ENCODE measurements at regions not wholly inside any gene's neighbourhood (a gene's known extent, or its start where the extent isn't known, plus 50 kb on each side); places are given as distances from the start of the nearest gene placed in this dataset.

DNA sequence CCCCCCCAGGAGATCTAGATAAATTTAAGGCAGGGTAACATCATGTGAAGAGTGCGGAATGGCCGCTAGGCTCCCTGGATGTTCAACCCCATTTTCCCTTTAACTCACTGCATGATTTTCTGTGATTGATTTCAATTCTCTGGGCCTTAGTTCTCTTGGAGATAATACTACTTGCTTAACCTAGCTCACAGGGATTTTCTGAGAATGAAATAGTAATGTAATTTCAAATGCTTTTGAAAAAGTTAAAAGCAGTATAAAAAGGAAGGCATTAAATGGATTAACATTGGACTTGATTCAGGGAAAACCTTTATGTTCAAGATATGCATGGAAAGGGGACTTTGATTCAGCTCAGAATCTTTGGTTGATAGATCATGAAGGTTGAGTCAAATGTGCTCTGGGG, 90.9 kb downstream of the KIF4B start:
- Histone ChIP-seq H3K56ac (replicated peaks; ENCODE audit: insufficient read length, low read depth, low read length) (no peak overlapping the region), H3K36me3 (ENCODE audit: control insufficient read depth in 2 of 4, insufficient read depth in 4 of 4, low read length in 3 of 4) (no peaks in the 10 kb centered on the region), H2BK5ac (ENCODE audit: low read depth, low read length) (no peak overlapping the region), H3K4me1 (replicated peaks in 1 of 4; ENCODE audit: control insufficient read depth in 3 of 4, insufficient read depth in 4 of 4, low read length in 3 of 4) (no peaks in the 10 kb centered on the region), H3K4me3 (ENCODE audit: extremely low read depth in 1 of 4, insufficient read depth in 2 of 4, low read depth in 3 of 4, low read length in 4 of 4) (no peak overlapping the region), H4K20me1 (replicated peaks in 1 of 2; ENCODE audit: control insufficient read depth in 1 of 2, insufficient read depth in 2 of 2, low read length in 2 of 2) (no peaks in the 10 kb centered on the region), H3K14ac (ENCODE audit: insufficient read length) (no peak overlapping the region), H3K27me3 (replicated peaks in 1 of 4; ENCODE audit: control insufficient read depth in 3 of 4, extremely low read depth in 1 of 4, insufficient read depth in 3 of 4, low read length in 3 of 4) (no peaks in the 10 kb centered on the region), H3K9me3 (ENCODE audit: insufficient read depth in 2 of 2, low read depth in 1 of 2, low read length in 1 of 2) (no peaks in the 10 kb centered on the region), H3K4ac (replicated peaks; ENCODE audit: insufficient read length, low read depth, low read length) (no peak overlapping the region), H4K5ac (ENCODE audit: insufficient read length, low read depth, low read length) (no peak overlapping the region), H2BK12ac (ENCODE audit: low read depth, low read length) (no peak overlapping the region), H2BK15ac (ENCODE audit: low read length) (no peak overlapping the region), H3K4me2 (ENCODE audit: insufficient read depth in 1 of 2, low read depth in 2 of 2, low read length in 2 of 2) (no peak overlapping the region), H2BK20ac (ENCODE audit: low read length) (no peak overlapping the region), H3K79me2 (ENCODE audit: control insufficient read depth in 1 of 2, insufficient read depth in 2 of 2, low read length in 2 of 2) (no peaks in the 10 kb centered on the region), H4K91ac (replicated peaks; ENCODE audit: insufficient read length, low read length) (no peak overlapping the region), H3K9ac (replicated peaks in 1 of 4; ENCODE audit: extremely low read depth in 1 of 4, low read depth in 3 of 4, low read length in 3 of 4) (no peak overlapping the region), H3K23me2 (ENCODE audit: low read depth, low read length) (no peaks in the 10 kb centered on the region), H4K8ac (ENCODE audit: extremely low read depth, insufficient read depth, low read length) (no peak overlapping the region), H3K18ac (ENCODE audit: extremely low read depth, low read length) (no peak overlapping the region), H3K23ac (ENCODE audit: insufficient read length) (no peak overlapping the region), H2BK120ac (replicated peaks; ENCODE audit: low read depth, low read length) (no peak overlapping the region), H3K79me1 (ENCODE audit: low read depth, low read length) (no peaks in the 10 kb centered on the region), H3K27ac (ENCODE audit: low read depth, low read length) (no peak overlapping the region), H2AFZ (ENCODE audit: low read length) (no peak overlapping the region), H2AK5ac (ENCODE audit: low read depth, low read length) (no peak overlapping the region)
- 96% methylated on average over 2 of the region's 2 CpGs; no CpG with 5 or more reads in 1 of the 2 experiments for WGBS, 2 experiments (ENCODE audit: extremely low coverage in 1 of 2, insufficient coverage in 1 of 2, insufficient read length in 1 of 2, insufficient replicate concordance in 2 of 2, low coverage in 1 of 2, low lambda C conversion rate in 2 of 2, missing lambda C conversion rate in 1 of 2)
- CTCF ChIA-PET (ENCODE audit: partially characterized antibody) = interaction anchor here (1.3 kb wide), 1 partner anchor 9 kb away, joined by 3 read pairs; no protein-coding TSS in a partner anchor
- DNase-seq (ENCODE audit: low read depth in 1 of 2, low spot score in 2 of 2) = no peak
- POLR2A ChIA-PET (ENCODE audit: partially characterized antibody) = no interaction called here
- no peak for TF ChIP-seq TCF12 (IDR thresholded peaks at IDR 0.05; ENCODE audit: low read depth, low read length)
- no peak for TF ChIP-seq EP300 (IDR thresholded peaks at IDR 0.05; ENCODE audit: borderline replicate concordance in 1 of 2, low read depth in 2 of 2, low read length in 2 of 2)
- TF ChIP-seq HDAC2 (IDR thresholded peaks at IDR 0.05; ENCODE audit: borderline replicate concordance in 1 of 2, low read depth in 2 of 2, low read length in 2 of 2) = no peak
- no peak for TF ChIP-seq RXRA (IDR thresholded peaks at IDR 0.05; ENCODE audit: insufficient read depth, low read depth, low read length)
- TF ChIP-seq, protein P1, sequence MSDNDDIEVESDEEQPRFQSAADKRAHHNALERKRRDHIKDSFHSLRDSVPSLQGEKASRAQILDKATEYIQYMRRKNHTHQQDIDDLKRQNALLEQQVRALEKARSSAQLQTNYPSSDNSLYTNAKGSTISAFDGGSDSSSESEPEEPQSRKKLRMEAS (IDR thresholded peaks at IDR 0.05) = no peak
- no peak for TF ChIP-seq SP1 (IDR thresholded peaks at IDR 0.05; ENCODE audit: low read depth, low read length)
- no peak for TF ChIP-seq BRCA1 (IDR thresholded peaks at IDR 0.05; ENCODE audit: low read depth, low read length)
- no peak for TF ChIP-seq GTF2F1 (IDR thresholded peaks at IDR 0.05; ENCODE audit: borderline replicate concordance, low read depth, low read length)
- no peak for TF ChIP-seq CBX8 (IDR thresholded peaks at IDR 0.05; ENCODE audit: borderline replicate concordance, low read depth, low read length)
- TF ChIP-seq TAF1 (IDR thresholded peaks at IDR 0.05; ENCODE audit: low read depth, low read length) = no peak
- TF ChIP-seq, protein P2, sequence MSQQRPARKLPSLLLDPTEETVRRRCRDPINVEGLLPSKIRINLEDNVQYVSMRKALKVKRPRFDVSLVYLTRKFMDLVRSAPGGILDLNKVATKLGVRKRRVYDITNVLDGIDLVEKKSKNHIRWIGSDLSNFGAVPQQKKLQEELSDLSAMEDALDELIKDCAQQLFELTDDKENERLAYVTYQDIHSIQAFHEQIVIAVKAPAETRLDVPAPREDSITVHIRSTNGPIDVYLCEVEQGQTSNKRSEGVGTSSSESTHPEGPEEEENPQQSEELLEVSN (IDR thresholded peaks at IDR 0.05) = no peak
- no peak for TF ChIP-seq RAD21 (IDR thresholded peaks at IDR 0.05 in 1 of 2, conservative IDR thresholded peaks at IDR 0.05 in 1 of 2; ENCODE audit: low read depth in 2 of 2, low read length in 2 of 2)
- no peak for FAIRE-seq

All from H1 (cell line).